Right lobe of liver (tissue), 4 donors: ENCODE measurements at regions not wholly inside any gene's neighbourhood (a gene's known extent, or its start where the extent isn't known, plus 50 kb on each side); places are given as distances from the start of the nearest gene placed in this dataset.

Experiments
- POLR2A ChIP-seq: fragments of 450-650 bp; IDR thresholded peaks from one replicate; pipeline ENCODE4 v1.6.1; 2017; ENCODE audit warnings: antibody characterized with exemption, mild to moderate bottlenecking
- TF ChIP-seq, protein P1 (sequence below), 4 donors: fragments of 200-600 bp in 3 of 4; fragments of 450-650 bp in 1 of 4; IDR thresholded peaks; one replicate each; pipeline versions ENCODE4 v1.5.1 to v1.8.0; 2016 to 2022; ENCODE audit warnings: antibody characterized with exemption in 4 of 4, mild to moderate bottlenecking in 2 of 4
- donor health status: DM: no; HTN: no; CAD: no.
- donor health status: DM: no; HTN: no; CAD: no.
- donor health status: DM: no; HTN: yes; CAD: no.

GRCh38 chr3:65013053-65013452, 325.3 kb upstream of the ADAMTS9 start:
- TF ChIP-seq, protein P1, sequence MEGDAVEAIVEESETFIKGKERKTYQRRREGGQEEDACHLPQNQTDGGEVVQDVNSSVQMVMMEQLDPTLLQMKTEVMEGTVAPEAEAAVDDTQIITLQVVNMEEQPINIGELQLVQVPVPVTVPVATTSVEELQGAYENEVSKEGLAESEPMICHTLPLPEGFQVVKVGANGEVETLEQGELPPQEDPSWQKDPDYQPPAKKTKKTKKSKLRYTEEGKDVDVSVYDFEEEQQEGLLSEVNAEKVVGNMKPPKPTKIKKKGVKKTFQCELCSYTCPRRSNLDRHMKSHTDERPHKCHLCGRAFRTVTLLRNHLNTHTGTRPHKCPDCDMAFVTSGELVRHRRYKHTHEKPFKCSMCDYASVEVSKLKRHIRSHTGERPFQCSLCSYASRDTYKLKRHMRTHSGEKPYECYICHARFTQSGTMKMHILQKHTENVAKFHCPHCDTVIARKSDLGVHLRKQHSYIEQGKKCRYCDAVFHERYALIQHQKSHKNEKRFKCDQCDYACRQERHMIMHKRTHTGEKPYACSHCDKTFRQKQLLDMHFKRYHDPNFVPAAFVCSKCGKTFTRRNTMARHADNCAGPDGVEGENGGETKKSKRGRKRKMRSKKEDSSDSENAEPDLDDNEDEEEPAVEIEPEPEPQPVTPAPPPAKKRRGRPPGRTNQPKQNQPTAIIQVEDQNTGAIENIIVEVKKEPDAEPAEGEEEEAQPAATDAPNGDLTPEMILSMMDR (IDR thresholded peaks at IDR 0.05), result no peak
- TF ChIP-seq POLR2A, result no peak
